Activated CD8-positive, alpha-beta memory T cell treated with anti-CD3 and anti-CD28 coated beads for 36 hours (primary cell): ENCODE measurements at regions not wholly inside any gene's neighbourhood (a gene's known extent, or its start where the extent isn't known, plus 50 kb on each side); places are given as distances from the start of the nearest gene placed in this dataset.

Experiments used
- CTCF ChIA-PET: fragments of 350-600 bp; sonication (Branson Sonifier 250); formaldehyde crosslinking; loops from one replicate; lab custom pipeline; 2021; ENCODE audit warnings: antibody characterized with exemption; lab: Charles Lee
- POLR2A ChIA-PET: fragments of 350-600 bp; sonication (Branson Sonifier 250); formaldehyde crosslinking; loops from one replicate; lab custom pipeline; 2021; ENCODE audit warnings: antibody characterized with exemption; lab: Charles Lee

DNA sequence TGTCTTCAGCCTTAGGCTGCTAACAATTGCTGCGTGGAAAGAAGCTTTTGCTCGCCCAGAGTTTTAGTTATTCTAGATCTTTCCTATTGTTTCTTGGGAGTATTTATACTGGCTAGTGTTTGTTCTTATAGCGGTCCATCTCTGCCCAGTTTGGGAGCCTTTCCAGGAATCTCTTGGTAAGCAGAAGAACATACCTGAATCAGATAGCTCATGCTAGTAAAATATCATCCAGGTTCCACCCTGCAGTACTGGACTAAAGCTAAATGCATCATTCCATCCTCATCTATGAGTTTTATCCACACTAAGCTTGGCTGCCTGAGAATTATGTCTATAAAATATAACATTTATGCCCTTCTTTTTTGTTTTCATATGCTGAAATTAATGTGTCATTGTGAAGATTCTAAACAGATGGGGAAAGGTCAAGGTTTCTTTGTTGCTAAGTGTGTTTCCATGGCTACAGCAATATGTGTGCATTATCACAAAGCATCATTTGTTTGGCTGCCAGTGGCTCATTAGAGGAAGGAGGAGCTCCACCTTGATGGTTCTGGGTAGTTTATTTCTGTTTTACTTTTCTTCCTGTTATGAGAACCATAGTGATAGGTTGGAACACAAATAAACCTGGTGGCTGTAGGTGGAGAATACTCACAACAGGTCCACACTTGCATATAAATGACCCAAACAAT is 182.8 kb downstream of the PIK3C3 start:
- ChIA-PET CTCF (interaction anchor here (1.7 kb wide), 1 partner anchor 23 kb away, joined by 4 read pairs; no protein-coding TSS in a partner anchor), POLR2A (no interaction called here)

- CTCF ChIA-PET = interaction anchor here (0.6 kb wide), 1 partner anchor 14 kb away, joined by 3 read pairs; no protein-coding TSS in a partner anchor
- POLR2A ChIA-PET = no interaction called here
Measured at GRCh38 chr18:42141439-42141838, 186.4 kb downstream of the PIK3C3 start.

GRCh38 chr18:42155024-42155423 is 200.0 kb downstream of the PIK3C3 start:
- CTCF ChIA-PET = interaction anchor here (0.5 kb wide), 1 partner anchor 13 kb away, joined by 3 read pairs; no protein-coding TSS in a partner anchor
- POLR2A ChIA-PET = no interaction called here

DNA sequence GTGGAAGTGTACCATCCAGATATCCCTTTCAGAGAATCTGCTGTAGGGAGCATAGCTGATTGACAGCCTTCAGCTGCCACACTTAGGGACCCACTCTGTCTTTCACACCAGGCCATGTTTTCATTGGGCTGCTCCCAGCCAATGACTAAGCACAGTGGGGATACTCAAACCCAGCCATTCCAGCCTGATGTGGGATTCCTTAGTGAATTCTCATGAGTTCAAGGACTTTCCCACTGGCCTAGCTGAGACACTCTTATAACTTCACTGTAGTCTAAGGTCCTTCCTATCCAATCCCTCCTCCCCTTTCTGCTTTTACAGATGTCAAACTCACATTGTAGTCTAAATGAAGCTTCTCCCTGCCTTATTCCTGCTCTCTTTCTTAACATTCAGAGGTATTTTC is 201.2 kb downstream of the PIK3C3 start:
- POLR2A ChIA-PET = no interaction called here

GRCh38 chr18:42157420-42157819 is 202.4 kb downstream of the PIK3C3 start:
- CTCF ChIA-PET = no interaction called here
- POLR2A ChIA-PET = no interaction called here

More for the DNA sequence above, 201.2 kb downstream of the PIK3C3 start:
- CTCF ChIA-PET = no interaction called here

DNA sequence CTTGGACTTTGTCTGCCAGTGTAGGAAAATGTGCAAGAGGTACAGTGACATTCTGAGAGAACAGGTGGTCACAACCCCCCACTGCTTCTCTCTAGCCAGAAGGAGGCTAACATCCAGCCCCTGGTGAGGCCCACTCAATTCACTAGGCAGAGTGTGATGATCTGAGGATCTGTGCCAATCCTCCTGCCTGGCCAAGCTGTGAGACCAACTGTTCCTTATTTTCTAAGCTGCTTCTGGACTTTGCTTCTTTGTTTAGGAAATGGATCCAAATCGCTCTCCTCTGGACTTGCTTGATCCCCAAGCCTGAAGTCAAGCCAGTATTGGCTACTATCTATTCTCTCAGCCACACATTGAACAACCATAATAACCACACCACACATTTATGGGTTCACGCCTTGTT is 202.8 kb downstream of the PIK3C3 start:
- ChIA-PET POLR2A (no interaction called here), CTCF (no interaction called here)

DNA sequence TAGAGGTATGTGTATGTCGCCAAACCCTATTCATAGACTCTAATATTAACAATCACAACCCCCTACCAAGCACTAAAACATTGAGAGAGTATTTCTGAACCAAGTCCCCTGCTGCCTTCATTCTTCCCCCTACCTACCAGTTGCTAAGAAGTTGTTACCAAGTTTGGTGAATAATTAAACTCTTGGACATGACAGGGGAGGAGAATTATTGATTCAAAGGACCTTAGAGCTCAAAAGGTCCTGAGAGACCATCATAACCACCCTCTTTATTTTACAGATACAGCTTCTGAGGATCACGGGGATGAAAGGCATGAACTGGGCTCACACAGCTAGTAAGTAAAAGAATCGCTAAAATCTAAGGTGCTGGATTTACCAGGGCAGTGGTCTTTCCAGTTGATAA is 204.1 kb downstream of the PIK3C3 start:
- ChIA-PET POLR2A (no interaction called here), CTCF (no interaction called here)

GRCh38 chr18:42163321-42163720 is 208.3 kb downstream of the PIK3C3 start:
- CTCF ChIA-PET = no interaction called here

GRCh38 chr18:42164556-42164955 is 209.5 kb downstream of the PIK3C3 start:
- ChIA-PET POLR2A (no interaction called here), CTCF (no interaction called here)

More at GRCh38 chr18:42163321-42163720, 208.3 kb downstream of the PIK3C3 start:
- POLR2A ChIA-PET = no interaction called here

DNA sequence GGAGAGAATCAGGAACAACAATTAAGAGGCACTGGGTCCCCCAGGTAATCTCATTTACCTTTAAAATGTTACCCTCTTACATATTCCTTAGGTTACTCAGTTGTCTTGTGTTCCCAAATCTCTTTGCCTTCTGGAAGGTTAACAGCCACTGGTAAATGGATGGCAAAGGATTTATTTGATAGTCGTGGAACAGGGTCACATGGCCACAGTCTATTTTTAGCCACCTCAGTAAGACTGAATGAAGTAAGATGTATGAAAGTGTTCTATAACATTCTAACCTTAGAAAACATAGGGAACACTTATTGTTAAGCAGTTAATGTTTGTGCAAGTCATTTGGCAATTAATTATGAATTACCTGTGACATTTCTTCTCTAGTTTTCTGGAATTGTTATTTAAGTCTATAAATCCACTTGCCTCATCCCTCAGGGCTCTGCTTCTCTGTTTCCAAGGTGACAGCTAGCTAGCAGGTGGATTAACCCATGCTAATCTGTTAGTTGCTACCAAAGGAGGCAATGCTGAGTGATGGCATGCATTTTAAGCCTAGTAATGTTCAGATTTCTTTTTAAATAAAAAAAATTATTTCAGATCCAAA is 211.0 kb downstream of the PIK3C3 start:
- ChIA-PET POLR2A (no interaction called here), CTCF (no interaction called here)

- CTCF ChIA-PET = no interaction called here
- POLR2A ChIA-PET = no interaction called here
Measured at GRCh38 chr18:42168487-42168886, 213.5 kb downstream of the PIK3C3 start.

DNA sequence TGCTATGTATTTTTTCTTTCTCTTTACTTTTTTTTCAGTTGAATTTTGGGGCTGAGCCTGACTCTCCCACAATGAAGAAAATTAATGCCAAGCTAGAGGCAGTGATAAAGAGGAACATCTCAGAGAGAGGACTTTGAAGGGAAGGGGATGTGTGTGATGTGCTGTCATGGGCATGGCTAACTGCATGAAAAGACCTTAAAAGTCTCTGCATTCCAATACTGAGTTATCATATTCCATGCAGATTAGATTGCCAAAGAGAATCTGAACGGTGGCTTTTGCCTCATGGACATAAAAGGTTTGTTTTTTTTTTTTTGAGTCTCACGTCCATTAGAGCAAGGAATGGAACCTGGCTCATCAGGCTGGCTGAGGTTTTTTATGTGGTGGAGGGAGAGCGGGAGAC is 213.9 kb downstream of the PIK3C3 start:
- ChIA-PET CTCF (no interaction called here), POLR2A (no interaction called here)

- ChIA-PET POLR2A (no interaction called here), CTCF (no interaction called here)
Measured at GRCh38 chr18:42174909-42175308, 219.9 kb downstream of the PIK3C3 start.

GRCh38 chr18:42176599-42176998 is 221.6 kb downstream of the PIK3C3 start:
- ChIA-PET CTCF (no interaction called here), POLR2A (no interaction called here)

GRCh38 chr18:42177390-42177789 is 222.4 kb downstream of the PIK3C3 start:
- ChIA-PET POLR2A (no interaction called here), CTCF (no interaction called here)

GRCh38 chr18:42178376-42179080 is 223.5 kb downstream of the PIK3C3 start:
- POLR2A ChIA-PET = no interaction called here
- CTCF ChIA-PET = no interaction called here

DNA sequence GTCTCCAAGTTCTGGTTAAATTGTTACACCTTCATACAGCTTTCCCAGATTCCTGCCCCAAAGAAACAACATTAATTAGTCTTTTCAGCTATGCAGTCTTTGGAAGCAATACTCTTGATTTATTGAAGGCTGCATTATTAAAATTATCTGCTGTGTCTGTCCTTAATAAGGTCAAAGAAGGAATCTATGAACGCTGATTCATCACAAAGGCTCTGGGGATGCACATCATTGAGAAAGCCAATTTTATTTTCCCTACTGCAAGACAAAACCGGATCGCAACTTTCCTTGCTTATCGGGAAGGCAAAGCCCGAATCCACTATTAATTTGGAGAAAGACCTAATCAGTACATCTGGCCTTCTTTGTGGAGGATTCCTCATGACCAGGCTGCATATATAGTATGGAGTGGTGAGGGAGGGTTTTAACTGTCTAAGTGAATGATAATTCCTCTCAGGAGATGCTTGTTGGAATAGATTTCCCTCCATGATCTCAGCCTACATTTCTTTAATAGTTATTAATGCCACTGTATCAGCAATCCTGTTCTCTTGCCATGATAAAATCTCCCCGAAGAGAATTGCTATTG is 224.6 kb downstream of the PIK3C3 start:
- ChIA-PET CTCF (interaction anchor here (1.1 kb wide), 1 partner anchor 18 kb away, joined by 3 read pairs; no protein-coding TSS in a partner anchor), POLR2A (no interaction called here)

- ChIA-PET CTCF (no interaction called here), POLR2A (no interaction called here)
Measured at GRCh38 chr18:42181474-42181873, 226.4 kb downstream of the PIK3C3 start.

GRCh38 chr18:42182728-42183700 is 228.0 kb downstream of the PIK3C3 start:
- ChIA-PET POLR2A (no interaction called here), CTCF (no interaction called here)
